ENCODE measurements at regions not wholly inside any gene's neighbourhood (a gene's known extent, or its start where the extent isn't known, plus 50 kb on each side); places are given as distances from the start of the nearest gene placed in this dataset.

DNA sequence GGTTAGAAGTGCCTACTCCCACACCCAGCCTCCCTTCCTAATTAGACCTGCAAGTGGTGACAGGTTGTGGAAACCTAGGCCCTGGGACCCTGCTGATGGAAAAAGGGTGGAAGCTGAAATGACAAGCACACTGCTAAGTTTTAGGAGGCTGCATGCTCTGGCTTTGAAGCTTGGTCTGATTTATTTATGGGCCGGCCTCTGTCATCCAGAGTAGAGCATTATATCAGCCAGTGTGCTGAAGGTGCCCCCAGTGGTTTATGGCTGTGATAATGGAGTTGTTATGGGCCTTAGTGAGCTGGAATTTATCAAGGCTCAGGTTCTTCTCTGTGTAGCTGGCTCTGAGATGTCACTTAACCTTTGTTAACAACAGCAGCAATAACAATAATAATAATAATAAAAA, 142.6 kb downstream of the UTP18 start:
- no peak overlapping the region for H3K27ac ChIP-seq
- H3K9me3 ChIP-seq (replicated peaks in 1 of 3): no peaks in the 10 kb centered on the region
- no peaks in the 10 kb centered on the region for H3K27me3 ChIP-seq
- intact Hi-C loops (cut with DNase I): no loop called here
- H3K4me1 ChIP-seq (replicated peaks in 1 of 2): no peaks in the 10 kb centered on the region
- H3K36me3 ChIP-seq (replicated peaks in 1 of 2): no peaks in the 10 kb centered on the region
- no peak overlapping the region for H3K4me3 ChIP-seq
- no peak for TF ChIP-seq CTCF (IDR thresholded peaks at IDR 0.05)
- 67 to 100% (median 95%) methylated on average over 1 of the region's 1 CpG for WGBS, 4 donors
- no peak for DNase-seq

DNA sequence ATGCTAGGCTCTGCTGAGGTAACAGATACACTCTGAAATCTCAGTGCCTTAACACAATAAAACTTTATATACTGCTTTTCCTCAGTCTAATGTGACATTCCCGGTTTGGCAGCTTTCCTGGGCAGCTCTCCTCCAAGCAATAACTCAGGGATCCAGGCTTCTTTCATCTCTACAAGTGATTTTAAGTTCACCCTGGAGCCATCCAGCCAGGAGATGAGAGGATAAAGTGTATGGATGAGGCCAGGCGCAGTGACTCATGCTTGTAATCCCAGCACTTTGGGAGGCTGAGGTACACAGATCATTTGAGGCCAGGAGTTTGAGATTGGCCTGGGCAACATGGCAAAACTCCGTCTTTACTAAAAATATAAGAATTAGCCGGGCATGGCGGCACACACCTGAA, 147.2 kb downstream of the UTP18 start:
- Histone ChIP-seq H3K4me3 (no peak overlapping the region), H3K9me3 (replicated peaks in 1 of 3) (no peaks in the 10 kb centered on the region), H3K27ac (no peak overlapping the region), H3K4me1 (replicated peaks in 1 of 2) (no peaks in the 10 kb centered on the region), H3K36me3 (replicated peaks in 1 of 2) (no peaks in the 10 kb centered on the region), H3K27me3 (no peaks in the 10 kb centered on the region)
- TF ChIP-seq POLR2A (IDR thresholded peaks at IDR 0.05): no peak
- TF ChIP-seq CTCF (IDR thresholded peaks at IDR 0.05): no peak
- no peak for DNase-seq
- intact Hi-C loops (cut with DNase I): no loop called here
- 75 to 84% (median 83%) methylated on average over 5 of the region's 5 CpGs for WGBS, 4 donors

DNA sequence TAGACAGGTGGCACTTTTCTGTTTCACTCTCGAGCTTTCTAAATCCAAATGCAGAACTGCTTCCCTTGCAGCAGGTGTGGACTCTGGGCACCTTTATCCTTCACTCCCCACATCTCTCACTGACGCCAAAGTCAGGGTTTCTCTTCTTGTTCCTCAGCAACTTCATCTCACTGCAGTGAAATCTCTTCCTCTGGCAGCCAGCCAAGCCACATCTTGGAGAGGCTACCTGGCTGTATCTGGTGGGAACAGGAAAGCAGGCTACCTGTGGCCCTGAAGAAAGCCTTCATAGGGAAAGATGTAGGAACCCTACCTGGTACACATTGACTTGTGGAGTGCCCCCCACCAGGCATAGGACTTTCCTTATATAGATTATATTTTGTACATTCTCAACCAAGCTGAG, 159.1 kb downstream of the UTP18 start:
- no peaks in the 10 kb centered on the region for H3K4me1 ChIP-seq (replicated peaks in 1 of 2)
- no peaks in the 10 kb centered on the region for H3K9me3 ChIP-seq (replicated peaks in 1 of 3)
- H3K36me3 ChIP-seq (replicated peaks in 1 of 2): no peaks in the 10 kb centered on the region
- 48 to 69% (median 59%) methylated on average over 2 of the region's 2 CpGs for WGBS, 4 donors
- TF ChIP-seq CTCF (IDR thresholded peaks at IDR 0.05) (no peak), POLR2A (IDR thresholded peaks at IDR 0.05) (no peak)
- DNase-seq: no peak
- H3K27ac ChIP-seq: no peak overlapping the region
- intact Hi-C loops (cut with DNase I): no loop called here
- no peaks in the 10 kb centered on the region for H3K27me3 ChIP-seq
- H3K4me3 ChIP-seq: no peak overlapping the region

DNA sequence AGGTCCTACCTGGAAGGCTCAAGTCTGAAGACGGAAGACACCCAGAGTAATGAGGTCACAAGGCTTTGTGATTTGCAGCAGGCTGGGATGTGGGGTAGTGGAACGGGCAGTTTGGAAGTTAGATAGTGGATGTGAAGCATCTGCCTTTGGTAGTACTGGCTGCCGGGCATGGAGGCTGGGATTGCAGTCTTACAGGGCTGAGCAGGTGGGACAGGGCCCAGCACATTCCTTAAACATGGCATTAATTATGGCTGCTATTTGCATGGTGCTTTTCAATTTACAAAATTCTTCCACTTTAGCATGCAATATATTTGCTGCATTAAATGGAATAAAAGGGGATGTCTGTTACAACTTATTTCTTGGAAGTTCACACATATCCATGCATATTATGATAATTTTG, 161.2 kb downstream of the UTP18 start:
- Histone ChIP-seq H3K4me1 (replicated peaks in 1 of 2) (no peaks in the 10 kb centered on the region), H3K4me3 (no peak overlapping the region), H3K27ac (no peak overlapping the region), H3K27me3 (no peaks in the 10 kb centered on the region), H3K36me3 (replicated peaks in 1 of 2) (no peaks in the 10 kb centered on the region), H3K9me3 (replicated peaks in 1 of 3) (no peaks in the 10 kb centered on the region)
- intact Hi-C loops (cut with DNase I): no loop called here
- 45 to 68% (median 64%) methylated on average over 3 of the region's 3 CpGs for WGBS, 4 donors
- no peak for TF ChIP-seq POLR2A (IDR thresholded peaks at IDR 0.05)
- TF ChIP-seq CTCF (IDR thresholded peaks at IDR 0.05): no peak
- DNase-seq: no peak

Data from adrenal gland (tissue), 9 donors.